ENCODE measurements at regions not wholly inside any gene's neighbourhood (a gene's known extent, or its start where the extent isn't known, plus 50 kb on each side); places are given as distances from the start of the nearest gene placed in this dataset.

DNA sequence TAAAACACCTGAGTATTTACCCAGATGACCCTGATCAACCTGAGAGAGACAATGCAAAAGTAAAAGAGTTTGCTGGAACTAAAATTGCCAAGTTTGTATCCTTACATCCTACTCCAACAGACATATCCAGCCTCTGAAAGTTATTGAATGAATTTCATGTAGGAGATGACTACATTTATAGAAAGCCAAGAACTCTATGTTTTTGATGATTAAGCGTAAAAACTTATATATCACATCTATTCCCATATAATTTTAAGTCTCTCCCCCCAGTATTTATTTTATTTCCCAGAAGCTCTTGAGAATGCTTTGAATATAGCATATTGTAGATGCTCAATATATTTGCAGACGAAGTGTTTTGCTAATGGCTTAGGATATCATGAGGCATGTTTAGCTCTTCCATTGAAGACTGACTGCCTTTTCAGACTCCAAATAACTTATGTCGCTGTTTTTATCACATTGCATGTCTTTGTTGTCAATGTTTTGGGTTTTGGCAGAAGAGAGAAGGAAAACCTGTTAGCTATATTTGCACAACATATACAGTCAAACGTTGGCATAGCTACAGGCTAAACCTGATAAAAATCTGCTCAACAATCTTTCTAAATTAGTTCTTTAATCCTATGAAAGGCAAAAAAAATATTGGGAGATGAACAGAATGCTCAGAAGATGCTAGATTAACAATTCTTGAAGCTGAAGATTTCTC, 213.6 kb downstream of the DIO2 start:
- no peak overlapping the region for H3K27ac ChIP-seq
- no peaks in the 10 kb centered on the region for H3K36me3 ChIP-seq
- H3K9me3 ChIP-seq (ENCODE audit: severe bottlenecking), result no peaks in the 10 kb centered on the region
- no peak for DNase-seq
- no peak overlapping the region for H3K4me3 ChIP-seq (ENCODE audit: low read depth, low read length)
- no peaks in the 10 kb centered on the region for H3K27me3 ChIP-seq (ENCODE audit: insufficient read depth, low read depth, severe bottlenecking)
- TF ChIP-seq, protein P1, sequence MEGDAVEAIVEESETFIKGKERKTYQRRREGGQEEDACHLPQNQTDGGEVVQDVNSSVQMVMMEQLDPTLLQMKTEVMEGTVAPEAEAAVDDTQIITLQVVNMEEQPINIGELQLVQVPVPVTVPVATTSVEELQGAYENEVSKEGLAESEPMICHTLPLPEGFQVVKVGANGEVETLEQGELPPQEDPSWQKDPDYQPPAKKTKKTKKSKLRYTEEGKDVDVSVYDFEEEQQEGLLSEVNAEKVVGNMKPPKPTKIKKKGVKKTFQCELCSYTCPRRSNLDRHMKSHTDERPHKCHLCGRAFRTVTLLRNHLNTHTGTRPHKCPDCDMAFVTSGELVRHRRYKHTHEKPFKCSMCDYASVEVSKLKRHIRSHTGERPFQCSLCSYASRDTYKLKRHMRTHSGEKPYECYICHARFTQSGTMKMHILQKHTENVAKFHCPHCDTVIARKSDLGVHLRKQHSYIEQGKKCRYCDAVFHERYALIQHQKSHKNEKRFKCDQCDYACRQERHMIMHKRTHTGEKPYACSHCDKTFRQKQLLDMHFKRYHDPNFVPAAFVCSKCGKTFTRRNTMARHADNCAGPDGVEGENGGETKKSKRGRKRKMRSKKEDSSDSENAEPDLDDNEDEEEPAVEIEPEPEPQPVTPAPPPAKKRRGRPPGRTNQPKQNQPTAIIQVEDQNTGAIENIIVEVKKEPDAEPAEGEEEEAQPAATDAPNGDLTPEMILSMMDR (IDR thresholded peaks at IDR 0.05; ENCODE audit: low read depth, low read length), result no peak

DNA sequence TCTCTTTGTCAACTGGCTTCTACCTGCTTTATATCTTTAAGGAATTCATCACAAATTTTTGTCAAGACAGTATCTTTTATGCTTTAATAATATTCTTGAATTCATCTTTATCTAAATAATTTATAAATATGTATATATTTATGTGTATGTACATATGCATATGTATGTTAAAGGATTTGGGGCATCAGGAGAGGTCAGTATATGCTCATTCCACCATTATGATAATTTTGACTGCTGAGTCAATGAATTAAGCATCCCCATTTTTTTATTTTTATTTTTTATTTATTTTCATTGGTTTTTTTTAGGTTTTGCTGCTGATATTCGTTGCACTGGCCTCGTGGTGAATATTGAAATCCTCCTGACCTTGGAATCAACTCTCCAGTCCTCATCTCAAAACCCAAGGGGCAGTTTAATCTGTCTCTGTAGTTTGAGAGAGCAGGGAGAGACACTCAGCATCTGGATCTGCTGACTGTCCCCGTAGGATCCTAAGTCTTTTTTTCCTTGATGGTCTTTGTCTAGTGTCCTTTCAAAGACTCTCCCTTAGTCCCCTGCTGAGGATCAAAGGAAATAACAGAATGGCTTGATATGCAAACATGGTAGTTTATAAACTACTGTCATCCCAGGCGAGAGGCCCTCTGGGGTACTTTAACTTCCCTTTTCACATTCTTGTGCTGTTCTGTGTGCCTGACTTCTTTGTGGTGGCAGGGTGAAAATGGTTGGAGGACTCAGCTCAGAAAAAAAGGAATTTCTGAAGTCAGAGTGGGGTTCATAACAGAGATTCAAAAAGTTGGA, 218.7 kb downstream of the DIO2 start:
- Histone ChIP-seq H3K4me3 (ENCODE audit: low read depth, low read length) (no peak overlapping the region), H3K27me3 (ENCODE audit: insufficient read depth, low read depth, severe bottlenecking) (no peaks in the 10 kb centered on the region), H3K27ac (no peak overlapping the region), H3K36me3 (no peaks in the 10 kb centered on the region), H3K9me3 (ENCODE audit: severe bottlenecking) (no peaks in the 10 kb centered on the region)
- no peak for DNase-seq
- TF ChIP-seq, protein P1 (IDR thresholded peaks at IDR 0.05; ENCODE audit: low read depth, low read length), result no peak

DNA sequence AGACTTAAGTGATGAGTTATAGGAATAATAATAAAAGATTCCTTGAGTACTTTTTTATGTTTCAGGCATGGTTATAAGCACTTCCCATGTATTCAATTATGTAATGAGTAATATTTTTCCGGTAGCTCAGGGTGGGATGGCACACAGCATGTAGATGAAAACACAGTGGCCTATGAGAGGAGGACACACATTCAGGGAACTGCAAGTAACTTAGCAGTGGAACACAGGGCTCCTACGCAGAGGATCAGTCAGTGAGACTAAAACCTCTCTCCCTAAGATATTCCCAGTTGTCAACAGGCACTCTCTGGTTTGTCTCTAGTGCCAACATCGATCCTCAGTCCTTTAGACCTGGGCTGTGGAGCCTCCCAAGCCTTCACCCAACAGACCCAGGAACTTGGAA, 219.4 kb downstream of the DIO2 start:
- Histone ChIP-seq H3K27me3 (ENCODE audit: insufficient read depth, low read depth, severe bottlenecking) (no peaks in the 10 kb centered on the region), H3K27ac (no peak overlapping the region), H3K36me3 (no peaks in the 10 kb centered on the region), H3K4me3 (ENCODE audit: low read depth, low read length) (no peak overlapping the region), H3K9me3 (ENCODE audit: severe bottlenecking) (no peaks in the 10 kb centered on the region)
- DNase-seq, result no peak
- TF ChIP-seq, protein P1 (IDR thresholded peaks at IDR 0.05; ENCODE audit: low read depth, low read length), result no peak

DNA sequence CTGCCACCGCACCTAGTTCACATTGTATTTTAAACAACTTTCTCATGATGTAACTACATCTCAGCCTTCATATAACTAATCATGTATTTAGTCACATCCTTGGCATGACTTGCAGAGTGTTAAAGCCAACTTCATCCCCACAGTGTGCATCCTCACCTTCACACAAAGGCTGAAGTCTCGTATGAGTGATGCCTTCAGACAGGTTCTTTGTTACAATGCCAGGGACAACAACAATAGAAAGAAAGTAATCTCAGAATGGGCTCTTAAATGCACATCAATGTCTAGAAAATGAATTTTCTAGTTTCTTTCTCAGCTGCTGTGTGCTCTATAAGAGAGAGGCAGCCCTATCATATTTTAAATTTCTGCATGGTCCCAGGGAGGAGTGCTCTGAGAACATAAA, 221.3 kb downstream of the DIO2 start:
- TF ChIP-seq, protein P1 (IDR thresholded peaks at IDR 0.05; ENCODE audit: low read depth, low read length), result no peak
- H3K9me3 ChIP-seq (ENCODE audit: severe bottlenecking), result no peaks in the 10 kb centered on the region
- no peaks in the 10 kb centered on the region for H3K36me3 ChIP-seq
- no peaks in the 10 kb centered on the region for H3K27me3 ChIP-seq (ENCODE audit: insufficient read depth, low read depth, severe bottlenecking)
- DNase-seq, result no peak
- H3K4me3 ChIP-seq (ENCODE audit: low read depth, low read length), result no peak overlapping the region
- H3K27ac ChIP-seq, result no peak overlapping the region

DNA sequence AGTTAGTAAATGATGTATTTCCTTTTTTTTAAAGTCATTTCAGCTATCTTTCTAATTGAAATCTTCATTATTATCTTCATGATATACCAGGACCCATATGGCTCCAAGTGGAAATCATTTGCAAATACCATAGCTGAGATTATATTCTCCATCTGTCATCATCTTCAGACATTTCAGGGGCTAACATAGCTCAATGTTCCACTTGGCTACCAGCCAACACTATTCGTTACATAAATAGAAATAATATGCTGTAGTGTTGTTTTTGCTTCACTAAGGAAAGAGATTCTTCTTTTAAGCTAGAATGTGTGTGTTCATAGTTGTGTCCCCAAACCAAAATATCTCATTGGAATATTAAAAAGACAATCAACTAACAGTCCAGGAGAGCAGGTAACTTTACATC, 225.1 kb downstream of the DIO2 start:
- TF ChIP-seq, protein P1 (IDR thresholded peaks at IDR 0.05; ENCODE audit: low read depth, low read length), result no peak
- H3K36me3 ChIP-seq, result no peaks in the 10 kb centered on the region
- no peaks in the 10 kb centered on the region for H3K27me3 ChIP-seq (ENCODE audit: insufficient read depth, low read depth, severe bottlenecking)
- H3K9me3 ChIP-seq (ENCODE audit: severe bottlenecking), result peaks cover 6% of the 10 kb centered on the region
- DNase-seq, result no peak
- no peak overlapping the region for H3K4me3 ChIP-seq (ENCODE audit: low read depth, low read length)
- H3K27ac ChIP-seq, result no peak overlapping the region
